ENCODE measurements at regions not wholly inside any gene's neighbourhood (a gene's known extent, or its start where the extent isn't known, plus 50 kb on each side); places are given as distances from the start of the nearest gene placed in this dataset.

GRCh38 chr3:76436894-76437293, 603.0 kb upstream of the ROBO2 start:
- TF ChIP-seq CTCF (IDR thresholded peaks at IDR 0.05; ENCODE audit: low read length): no peak
- TF ChIP-seq EZH2phosphoT487 (IDR thresholded peaks at IDR 0.05; ENCODE audit: low read length): no peak
- TF ChIP-seq EZH2 (optimal IDR thresholded peaks at IDR 0.05; ENCODE audit: low read depth, low read length): no peak
